Fibroblast of peridontal ligament (primary cell): ENCODE measurements at regions not wholly inside any gene's neighbourhood (a gene's known extent, or its start where the extent isn't known, plus 50 kb on each side); places are given as distances from the start of the nearest gene placed in this dataset.

Experiments used
- DNase-seq: peaks from one replicate; pipeline ENCODE4 v3.0.0-alpha.2; 2010; ENCODE audit errors: extremely low read depth

DNA sequence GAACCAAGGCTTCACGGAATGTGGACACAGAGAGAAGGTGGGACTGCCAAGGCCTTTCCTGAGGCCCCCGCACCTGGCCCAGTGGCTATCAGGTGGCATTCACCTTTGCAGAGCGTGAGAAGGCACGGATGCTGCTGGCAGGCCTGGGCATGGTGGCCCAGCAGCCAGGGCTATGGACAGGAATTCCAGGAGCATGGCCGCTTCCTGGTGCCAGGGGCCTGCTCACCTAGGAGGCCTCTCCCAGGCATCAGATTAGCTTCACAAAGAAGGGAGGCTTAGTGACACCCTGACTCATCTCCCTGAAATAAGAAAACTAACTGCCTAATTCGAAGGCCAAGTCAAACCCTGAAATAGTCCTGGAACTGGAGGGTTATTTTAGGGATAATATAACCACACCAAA is 155.8 kb downstream of the TEX29 start:
- no peak for DNase-seq

DNA sequence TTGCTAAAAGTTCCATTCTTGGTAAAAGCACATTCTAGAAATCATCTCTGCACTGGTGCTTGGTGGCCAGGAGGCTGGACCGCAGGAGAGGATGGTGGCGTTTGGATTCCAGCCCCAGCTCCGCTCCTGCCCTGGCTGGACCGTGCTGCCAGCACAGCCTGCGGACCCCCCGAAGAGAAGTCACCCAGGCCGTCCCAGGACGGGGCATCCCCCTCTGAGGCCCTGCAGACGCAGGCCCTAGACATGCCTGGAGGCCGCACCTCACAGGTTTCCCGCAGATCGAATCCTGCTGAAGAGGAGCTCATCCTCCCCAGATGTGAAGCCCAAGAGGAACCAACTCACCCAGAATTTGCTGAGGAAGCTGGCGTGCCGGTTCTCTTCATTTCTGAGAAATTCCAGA is 159.0 kb downstream of the TEX29 start:
- DNase-seq, result no peak

DNA sequence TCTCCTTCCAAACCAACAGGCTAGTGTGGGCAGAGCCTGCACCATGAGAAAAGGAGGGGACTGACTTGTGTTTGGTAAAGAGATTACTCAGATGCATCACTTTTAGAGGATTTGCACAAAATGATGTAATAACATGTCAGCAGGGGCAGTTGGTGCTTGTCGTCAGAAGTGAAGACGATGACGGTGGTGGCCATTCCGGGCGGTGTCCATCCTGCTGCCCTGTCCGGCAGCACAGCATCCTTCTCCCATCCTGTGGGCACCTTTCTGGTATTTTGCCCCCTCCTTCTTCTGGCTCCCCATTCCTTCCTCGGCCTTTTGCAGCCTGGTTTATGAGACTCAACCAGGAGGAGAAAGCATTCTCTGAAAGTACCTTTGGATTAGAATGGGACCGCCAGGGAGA is 160.1 kb downstream of the TEX29 start:
- DNase-seq, result no peak

DNA sequence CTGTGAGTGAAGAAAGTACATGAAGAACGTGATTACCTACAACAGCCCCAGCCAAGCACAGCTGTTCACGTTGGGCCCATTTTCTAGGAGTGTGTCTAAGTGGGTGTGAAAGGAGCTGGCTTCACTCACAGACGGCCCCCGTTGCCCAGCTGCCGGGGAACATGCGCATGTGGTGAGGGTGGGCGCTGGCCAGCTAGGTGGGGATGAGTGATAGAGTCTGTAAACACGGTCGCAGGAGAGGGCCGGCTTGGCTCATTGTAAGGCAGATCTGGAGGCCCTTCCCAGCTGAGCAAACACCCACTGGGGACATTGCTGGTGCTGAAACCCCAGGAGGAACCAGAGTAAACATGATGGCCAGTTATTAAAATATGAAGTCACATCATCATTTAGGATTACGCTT is 160.5 kb downstream of the TEX29 start:
- no peak for DNase-seq

DNA sequence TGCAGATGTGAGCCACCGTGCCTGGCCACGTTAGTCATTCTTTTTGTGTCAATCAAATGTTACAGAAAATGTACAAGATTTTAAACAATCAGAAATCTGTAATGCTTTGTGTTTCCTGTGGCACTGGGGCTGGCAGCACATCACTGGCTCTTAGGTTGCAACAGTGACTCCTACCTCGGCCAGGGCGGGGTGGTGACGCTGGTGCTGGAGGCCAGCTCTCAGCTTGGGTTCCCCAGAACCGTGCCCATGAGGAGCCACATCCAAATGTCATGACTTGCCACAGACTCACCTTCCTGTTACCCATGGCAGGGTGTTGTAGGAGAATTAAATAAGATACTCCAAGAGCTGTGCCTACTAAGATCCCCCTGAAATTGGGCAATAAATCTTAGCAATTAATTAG is 161.7 kb downstream of the TEX29 start:
- no peak for DNase-seq

DNA sequence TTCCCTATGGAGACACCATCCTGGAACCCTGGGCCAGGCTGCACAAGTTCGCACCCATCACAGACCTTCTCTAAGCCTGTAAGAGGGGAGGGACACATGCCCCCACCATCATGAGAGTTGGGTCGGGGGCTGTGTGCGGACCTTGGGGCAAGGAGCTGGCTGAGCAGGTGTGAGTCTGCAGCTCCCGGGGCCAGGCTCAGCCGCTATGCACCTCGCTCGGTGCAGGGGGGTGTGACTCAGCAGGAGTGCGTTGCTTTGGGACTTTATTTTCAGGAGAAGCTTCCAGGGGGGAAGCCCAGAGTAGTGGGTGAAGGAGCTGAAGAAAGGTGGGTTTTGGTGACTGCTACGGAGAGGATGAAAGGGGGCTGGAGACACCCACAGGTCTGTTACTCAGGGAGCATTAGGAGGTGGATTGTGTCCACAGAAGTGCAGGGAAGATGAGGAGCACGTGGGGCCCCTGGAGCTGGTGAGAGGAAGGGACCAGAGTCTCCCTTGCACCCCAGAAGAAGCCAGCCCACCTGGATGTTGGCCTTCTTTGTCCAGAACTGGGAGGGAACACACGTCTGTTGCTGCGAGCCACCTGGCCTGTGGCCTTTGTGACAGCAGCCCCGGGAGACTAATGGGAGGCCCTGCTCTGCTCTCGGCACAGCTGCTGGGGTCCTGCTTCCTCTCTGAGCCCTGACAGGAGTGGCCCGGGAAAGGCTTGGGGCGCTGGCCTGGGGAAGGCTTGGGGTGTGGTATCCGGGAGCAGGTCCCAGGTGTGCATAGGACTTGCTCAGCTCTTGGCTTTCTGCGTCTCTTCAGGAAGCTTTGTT is 162.6 kb downstream of the TEX29 start:
- DNase-seq, result no peak

DNA sequence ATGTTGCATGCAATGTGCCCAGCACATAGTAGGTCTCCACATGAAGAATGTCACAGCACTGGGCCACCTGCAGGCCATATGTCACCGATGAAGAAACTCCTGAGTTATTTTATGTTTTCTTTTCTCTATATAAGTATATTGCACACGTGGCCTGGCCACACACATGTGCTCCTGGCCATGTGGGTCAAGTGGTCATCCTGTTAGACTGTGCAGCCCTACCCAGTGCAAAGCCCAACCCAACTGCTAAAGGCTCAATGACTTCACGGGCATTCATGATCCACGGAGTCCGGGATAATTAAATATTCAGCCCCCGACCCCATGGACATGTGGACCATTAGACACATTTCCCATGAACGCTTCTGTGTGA is 163.2 kb downstream of the TEX29 start:
- no peak for DNase-seq

DNA sequence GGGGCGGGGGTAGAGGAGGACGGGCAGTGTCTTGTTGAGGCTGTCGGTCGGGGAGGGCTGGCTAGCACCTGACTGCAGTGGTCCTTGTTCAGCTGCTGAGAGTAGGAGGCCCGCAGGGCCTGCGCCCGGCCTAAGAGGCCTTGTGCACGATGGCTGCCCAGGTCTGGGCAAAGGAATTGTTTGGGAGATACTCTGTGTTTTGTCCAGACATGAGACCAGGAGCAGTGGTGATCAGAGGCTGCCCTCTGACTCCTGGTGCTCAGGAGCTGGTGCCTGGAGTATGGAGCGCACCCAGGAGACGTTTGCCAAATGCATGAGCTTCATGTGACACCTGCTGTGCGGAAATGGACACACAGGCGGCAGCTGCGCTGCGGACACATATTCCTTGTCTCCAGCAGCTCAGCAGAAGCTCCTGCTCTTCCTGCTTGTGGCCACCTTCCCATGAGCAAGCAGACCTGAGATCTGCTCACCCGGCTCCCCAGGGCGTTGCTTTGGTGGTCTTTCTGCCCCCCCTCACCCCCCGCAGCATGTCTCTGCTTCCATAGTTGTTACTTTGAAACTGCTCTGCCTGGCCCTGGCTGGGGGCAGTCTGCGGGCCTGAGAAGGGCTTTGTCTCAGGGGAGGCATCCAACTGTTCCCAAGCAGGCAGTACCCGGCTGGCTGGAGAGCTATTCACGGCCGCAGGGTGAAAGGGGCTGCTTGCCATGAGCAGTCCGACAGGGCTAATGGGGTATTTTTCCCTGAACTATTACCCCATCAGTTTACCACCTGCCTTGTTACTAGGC is 163.9 kb downstream of the TEX29 start:
- DNase-seq, result no peak

DNA sequence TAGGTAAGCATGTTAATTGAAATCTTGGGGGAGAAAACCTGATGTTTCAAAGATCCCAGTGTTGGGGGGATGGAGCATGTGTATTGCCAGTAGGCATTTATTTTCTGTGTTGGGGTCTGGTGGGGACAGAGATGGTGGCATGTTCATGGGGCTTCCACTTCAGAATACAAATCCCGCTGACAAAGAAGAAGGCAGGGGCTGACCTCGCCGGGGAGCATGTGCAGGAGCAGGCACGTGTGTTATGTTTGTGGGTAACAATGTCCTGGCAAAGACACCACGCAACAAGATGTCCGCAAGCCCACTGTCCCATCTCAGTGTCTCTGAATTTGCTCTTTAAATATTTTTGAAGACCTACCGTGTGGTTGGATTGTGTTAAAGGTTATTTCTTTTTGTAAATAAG is 164.5 kb downstream of the TEX29 start:
- no peak for DNase-seq

DNA sequence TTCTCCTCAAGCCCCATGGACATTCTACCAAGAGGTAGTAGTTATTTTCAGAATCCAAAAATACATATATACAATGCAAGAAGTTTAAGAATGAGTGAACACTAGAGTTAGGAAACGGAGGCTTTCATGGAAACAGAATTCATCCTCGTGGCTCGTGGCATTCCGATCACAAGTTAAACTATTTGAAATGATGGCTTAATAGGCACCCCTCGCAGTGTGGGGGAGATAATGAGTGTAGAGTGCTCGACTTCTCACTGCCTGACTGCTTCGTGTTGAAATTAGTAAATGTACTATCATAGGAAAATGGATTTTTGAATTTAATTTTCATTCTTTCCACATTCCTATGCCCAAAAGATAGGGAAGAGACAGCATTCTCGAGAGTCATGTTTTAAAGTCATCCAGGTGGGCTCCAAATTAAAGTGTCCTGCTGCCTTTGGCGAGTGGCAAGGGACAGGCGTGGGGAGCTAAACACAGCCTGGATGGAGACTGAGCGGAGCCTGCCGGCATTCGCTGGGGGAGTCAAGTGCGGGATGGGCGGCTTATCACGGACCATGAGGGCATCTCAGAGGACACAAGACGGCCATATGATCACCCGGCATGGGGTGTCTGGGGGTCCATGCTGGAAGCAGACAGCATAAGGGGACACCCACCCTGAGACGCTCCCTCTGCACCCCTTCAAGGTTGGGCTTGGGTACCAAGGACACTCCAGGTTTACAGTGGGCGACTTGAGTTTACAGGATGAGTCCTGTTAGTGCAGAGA is 165.2 kb downstream of the TEX29 start:
- no peak for DNase-seq

DNA sequence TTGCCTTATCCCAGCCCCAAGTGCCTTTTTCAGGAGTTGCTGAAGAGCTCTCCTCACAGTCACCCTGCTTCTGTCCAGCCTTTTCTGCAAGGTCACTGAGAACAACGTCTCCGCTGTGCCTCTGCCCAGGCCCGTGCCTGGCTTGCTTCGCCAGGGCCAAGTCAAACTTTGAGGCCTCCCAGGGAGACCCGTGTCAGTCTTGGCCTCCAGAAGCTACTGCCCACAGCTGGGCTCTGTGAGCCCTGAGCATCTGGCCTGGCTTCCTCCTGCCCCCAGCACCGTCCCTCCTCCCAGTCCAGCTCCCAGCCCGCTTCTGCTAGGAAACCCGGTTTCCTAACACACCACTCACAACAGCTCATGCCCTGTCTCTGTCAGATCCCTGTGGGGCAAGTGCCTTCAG is 165.9 kb downstream of the TEX29 start:
- DNase-seq, result no peak

DNA sequence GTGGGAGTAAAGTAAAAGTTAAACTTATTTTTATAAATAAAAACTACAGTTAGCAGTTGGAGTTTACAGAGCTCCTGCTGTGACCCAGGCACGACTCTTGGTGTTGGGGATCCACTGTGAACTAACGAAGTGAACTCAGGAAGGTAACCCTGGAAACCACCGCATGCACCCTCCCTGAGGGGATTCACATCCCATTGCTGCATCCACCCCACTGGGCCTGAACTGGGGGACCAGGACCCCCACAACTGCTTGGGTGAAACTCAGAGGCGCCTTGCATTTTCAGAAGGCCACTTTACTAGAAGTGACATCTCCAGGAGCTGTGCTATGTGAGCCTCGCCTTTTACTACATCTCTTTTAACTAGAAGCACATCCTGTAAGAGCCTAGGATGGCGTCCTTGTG is 166.4 kb downstream of the TEX29 start:
- DNase-seq, result no peak

DNA sequence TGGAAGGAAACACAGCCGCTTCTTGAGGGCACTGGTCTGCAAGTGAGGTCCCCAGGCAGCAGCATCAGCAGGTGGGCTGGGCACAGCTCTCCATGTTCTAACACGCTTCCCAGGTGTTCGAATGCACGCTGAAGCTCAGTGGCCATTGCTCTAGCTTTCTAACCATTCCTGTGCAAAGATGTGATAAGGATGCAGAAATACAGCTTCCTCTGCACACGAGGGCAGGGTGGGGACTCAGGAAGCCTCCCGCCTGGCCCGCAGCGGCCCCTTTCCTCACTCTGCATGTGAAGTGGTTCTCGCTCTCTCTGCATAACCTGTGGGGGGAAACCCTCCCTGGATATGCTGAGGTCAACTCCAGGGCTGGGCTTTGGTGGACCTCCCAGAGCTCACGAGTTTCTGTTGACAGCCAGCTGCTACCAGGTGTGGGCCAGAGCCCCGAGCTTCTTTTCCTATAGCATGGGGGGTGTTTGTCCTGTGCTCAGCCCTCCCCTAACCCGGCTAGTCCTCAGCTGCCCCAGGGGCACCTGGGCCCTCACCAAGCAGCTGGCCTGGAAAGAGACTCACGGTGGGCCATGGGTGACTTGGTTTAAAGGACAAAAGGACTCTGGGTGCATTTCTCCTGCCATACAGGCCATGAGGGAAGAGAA is 168.2 kb downstream of the TEX29 start:
- DNase-seq, result no peak

DNA sequence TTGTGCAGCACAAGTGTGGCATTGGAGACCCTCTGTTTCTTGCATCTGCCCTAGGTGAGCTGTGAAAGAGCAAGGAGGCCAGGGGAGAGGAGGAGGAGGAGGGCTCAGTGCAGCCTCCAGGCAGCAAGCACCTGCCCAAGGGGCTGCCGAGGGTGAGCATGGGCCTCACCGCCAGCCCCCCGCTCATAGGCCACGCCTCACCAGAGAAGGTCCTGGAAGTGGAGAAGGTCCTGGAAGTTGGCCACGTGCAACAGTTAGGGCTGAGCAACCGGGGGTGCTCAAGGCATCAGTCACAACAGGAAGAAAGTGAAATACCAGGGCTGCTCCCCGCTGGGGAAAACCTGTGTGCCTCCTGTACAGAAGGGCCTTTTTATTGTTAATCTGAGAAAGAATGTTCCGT is 168.9 kb downstream of the TEX29 start:
- DNase-seq, result no peak

DNA sequence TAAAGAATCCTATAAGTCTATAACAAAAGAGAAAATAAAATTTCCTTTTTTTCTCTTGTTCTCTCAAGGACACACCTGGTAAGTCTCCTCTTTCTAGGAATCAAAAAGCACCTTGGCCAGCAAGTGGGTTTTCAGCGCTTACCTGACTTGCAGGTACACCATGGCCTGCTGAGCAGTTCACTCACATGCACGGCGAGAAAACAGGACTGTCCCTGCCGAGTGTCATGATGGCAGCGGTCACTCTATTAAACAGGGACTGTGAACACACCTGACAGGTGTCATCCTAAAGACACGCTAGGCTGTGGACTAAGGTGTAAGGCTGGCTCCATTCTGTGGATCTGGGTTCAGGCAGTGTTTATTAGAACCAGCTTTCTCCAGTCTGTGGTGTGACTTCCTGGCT is 170.2 kb downstream of the TEX29 start:
- DNase-seq, result no peak

DNA sequence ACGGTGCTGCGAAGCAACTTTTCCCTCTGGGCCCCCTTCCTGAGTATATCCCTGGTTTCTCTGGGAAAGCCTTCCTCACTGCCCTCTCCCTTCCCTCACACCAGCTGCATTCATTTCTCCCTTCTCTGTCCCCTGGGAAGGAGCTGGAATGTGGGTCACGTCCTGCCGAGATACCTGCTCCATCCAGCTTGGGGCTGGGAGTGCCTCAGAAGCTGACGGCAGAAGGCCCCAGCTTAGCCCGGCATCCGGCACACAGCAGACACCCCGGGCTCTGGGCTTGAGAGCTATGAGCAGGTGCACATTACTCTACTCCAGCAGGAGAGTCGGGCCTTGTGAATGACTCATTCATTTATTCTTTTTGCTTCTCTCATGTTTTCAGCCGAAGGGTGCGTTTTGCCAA is 170.6 kb downstream of the TEX29 start:
- DNase-seq, result no peak

DNA sequence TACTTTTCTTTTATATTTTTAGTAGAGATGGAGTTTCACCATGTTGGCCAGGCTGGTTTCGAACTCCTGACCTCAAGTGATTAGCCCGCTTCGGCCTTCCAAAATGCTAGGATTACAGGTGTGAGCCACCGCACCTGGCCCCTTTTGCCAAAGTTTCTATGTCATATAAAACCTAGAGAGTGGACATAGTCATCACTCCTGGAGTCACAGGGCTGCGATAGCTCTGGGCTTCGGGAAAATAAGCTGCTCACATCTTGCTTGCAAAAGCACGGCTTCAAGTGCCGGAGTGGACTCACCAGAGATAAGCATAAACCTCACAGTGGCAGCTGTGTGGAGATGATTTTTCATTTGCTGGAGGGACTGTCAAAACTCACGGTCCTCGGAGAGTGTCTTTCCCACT is 171.2 kb downstream of the TEX29 start:
- no peak for DNase-seq

DNA sequence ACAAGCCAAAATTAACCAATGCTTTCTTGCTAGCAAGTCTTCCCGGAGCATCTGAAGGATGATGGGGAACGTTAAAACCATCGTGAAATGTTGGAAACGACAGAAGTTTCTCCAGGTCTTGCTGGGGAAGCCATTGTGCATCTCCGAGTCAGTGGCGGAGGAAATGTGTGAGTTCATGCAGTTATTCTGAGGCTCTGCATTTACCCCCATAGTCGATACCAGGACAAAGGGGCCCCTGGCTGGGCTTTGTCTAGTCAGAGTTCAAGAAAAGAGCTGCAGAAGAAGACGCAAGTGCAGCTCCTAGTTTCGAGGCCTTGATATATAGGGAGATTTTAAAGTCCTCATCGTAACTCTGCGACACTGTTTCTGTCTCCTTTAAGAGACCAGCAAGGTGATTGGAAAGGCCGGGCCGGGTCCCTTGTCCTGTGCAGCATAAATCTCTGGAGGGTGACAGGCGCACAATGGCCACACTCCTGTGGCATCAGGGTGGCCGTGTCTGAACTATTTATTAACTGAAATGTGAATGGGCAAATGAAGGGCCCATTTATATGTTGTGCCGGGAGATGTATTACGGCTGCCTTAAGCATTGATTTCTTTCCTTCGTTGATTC is 172.0 kb downstream of the TEX29 start:
- no peak for DNase-seq

DNA sequence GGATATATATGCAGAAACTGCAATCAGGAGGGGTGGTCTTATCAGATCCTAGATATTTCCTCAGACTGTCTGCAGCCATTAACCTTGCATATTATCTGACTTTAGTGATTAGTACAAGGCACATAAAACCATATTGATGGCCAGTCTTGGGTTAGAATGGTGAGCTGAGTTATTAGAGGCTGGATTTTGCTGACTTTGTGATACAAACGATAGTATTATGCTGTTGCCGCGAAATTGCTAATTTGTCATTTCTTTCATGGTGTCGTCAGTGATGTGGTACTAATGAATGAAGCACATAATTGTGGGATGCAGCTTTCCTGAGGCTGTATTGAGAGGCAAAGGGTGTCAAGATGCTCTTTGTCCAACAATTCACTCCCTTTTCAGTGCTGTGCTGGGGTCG is 172.5 kb downstream of the TEX29 start:
- DNase-seq, result no peak

DNA sequence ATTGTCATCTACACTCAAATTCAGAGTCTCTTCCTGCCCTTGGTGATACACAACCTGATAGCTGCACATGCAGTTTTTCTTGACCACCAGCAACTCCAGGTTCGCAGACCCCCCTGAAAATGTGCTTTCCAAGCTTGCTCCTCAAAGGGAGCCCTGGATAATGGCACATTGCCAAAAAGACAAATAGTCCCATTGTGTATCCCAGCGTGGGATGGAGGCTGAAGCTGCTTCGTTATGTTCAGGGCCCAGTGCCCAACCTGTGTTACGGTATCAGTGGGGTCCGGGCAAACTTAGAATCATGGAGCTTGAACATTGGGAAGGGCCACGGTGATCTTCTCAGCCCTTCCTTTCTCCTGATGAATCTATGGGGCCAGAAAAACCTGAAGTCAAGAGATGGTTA is 173.0 kb downstream of the TEX29 start:
- DNase-seq, result no peak

DNA sequence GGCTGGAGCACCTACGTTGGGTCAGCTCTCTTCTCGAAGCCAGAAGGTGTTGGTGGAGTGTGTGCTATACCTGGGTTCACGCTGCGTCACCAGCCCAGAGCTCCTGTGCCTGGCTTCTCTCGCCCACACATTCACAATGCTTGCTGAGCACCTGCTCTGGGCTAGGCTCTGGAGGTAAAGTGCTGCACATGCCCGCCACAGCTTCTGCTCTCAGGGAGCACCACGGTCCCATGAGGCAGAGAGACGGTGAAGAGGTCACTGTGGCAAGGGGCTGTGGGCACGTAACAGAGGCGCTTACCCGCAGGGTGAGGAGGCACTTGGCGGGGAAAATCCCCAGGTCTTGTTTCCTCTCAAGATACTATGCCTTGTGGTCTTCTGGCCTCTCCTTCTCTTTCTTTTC is 174.2 kb downstream of the TEX29 start:
- DNase-seq, result no peak
